Middle frontal gyrus (tissue), 1 donor: ENCODE measurements at regions not wholly inside any gene's neighbourhood (a gene's known extent, or its start where the extent isn't known, plus 50 kb on each side); places are given as distances from the start of the nearest gene placed in this dataset.

Source experiments
- DNase-seq: peaks from one replicate; pipeline ENCODE4 v3.0.0-alpha.2; 2015; ENCODE audit warnings: low spot score; ENCODE audit errors: extremely low spot score

DNA sequence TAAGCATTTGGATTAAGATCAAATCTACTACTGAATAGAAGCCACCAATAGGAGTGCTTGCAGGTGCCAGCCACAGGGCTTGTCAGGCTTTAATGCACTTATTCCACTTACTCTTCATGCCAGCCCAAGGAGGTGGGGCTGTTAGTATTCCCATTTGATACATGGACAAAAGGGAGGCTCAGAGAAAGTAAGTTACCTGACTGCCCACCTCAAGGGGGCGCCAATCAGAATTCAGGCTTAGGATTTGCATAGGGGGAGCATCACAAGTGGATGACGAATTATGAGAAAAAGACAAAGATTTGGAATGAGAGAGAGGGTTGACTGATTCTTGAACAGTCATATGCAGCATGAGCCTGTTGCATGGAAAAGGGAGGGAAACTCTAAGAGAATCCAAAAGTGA is 188.4 kb upstream of the TSHZ2 start:
- no peak for DNase-seq

DNA sequence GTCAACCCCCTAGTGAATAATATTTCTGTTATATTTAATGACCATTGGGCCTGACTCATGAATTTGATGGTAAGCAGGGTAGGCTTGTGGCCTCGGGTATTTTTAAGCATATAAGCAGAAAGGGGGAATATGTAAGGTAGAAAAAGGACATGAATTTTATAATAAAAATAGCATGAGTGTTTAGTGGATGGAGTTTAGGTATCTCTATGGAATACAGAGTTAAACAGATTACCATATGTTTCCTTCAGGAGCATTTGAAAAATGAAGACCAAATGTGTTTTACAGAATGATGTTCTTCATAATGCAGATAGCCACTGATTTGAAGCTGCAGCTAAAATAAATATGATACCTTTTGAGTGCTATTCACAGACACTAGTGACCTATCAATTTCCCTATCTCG is 191.7 kb upstream of the TSHZ2 start:
- no peak for DNase-seq

DNA sequence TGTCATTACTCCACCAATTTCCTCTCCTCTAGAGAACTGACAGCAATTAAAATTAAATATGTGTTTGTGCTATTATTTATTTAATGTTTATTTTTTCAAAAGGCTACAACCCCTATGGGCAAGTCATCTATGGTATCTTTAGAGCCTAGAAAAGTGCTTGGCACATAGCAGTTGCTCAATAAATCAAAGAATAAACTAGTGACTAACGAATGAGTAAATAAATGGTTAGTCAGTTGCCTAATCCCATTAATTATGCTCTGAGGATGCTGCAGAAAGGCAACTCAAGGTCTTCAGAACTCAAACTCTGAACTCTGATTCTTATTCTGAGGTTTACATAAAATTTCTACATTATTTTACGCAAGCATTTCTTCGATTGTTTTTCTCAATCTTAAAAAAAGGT is 193.0 kb upstream of the TSHZ2 start:
- no peak for DNase-seq

DNA sequence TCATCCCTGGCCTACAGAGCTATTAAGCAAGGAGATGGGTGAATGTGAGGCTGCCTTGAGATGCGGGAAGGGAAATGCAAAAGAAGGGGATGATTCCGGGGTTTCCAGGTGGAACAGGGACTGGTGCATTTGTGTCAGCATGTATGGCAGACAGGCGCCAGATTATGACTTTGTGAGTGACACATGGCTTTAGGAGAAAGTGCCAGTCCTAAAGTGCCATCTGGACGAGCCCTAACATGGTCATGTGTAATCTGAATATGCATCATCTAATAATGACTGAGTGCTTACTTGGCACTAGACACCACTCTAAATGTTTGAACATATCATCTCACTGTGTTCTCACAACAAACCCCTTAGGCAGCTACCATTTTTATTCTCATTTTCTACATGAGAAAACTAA is 195.0 kb upstream of the TSHZ2 start:
- DNase-seq, result no peak

DNA sequence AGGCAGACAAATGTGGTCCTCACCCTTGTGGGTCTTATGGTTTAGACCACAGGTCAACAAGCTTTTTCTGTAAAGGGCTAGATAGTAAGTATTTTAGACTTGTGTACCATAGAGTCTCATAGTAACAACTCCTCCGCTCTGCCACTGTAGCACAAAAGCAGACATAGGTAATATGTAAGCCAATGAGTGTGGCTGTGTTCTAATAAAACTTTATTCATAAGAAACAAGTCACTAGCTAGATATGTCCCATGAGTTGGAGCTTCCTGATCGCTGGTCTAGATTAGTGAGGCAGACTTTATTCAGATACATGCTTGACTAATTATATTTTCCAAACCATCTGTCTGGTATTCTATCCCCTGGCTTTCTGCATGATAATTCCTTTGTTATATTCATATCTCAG is 196.4 kb upstream of the TSHZ2 start:
- DNase-seq, result no peak

DNA sequence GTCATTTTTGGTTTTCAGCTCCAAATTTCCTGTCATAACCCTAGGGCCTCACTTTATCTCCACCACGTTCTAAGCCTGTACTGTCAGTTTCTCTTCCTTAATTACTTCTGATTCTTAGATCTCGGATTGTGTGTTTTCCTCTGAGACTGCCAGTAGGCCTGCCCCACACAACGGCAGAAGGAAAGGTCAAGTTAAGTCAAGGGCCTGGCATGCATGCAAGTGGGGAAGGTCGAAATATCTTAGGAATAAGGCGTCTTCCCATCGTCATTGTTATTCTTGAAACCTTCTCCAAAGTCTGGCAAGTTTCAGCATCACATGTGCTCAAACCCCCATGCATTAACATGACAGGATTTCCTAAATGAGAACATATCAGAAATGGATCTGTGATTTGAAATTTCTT is 203.5 kb upstream of the TSHZ2 start:
- DNase-seq, result no peak

DNA sequence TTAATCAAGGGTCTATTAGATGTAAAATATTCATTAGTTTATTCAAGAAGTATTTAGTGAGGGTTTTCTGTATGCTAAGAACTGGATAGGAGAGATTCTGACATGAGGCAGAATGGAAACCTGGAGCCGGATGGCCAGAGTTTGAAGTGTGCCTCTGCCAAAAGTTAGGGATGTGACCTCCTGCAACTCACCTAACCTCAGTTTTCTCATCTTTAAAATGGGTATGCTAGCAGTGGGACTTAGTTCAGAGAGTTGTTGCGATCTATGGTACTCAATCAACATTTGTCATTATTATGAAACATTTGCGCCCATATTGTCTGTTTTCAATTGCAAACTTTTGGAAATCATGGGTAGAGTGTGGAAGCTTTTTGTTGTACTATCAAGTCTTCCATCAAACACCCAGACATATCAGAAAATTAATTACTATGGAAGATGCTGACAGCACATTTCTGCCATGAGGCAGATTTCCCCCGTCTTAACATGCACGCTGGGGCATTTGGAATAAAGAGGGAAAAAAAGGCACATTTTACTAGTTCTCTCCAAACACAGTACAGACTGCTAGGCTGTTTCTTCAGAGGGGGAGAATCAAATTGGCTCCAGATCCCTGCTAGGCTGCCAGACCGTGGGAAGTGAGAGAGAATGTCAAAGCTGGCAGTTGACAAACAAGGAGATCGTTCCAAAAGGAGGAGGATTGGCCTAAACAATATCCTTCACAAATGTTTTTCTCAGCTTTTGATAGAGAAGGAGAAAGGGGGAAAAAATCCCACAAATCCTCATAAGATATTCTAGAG is 205.3 kb upstream of the TSHZ2 start:
- DNase-seq, result no peak

DNA sequence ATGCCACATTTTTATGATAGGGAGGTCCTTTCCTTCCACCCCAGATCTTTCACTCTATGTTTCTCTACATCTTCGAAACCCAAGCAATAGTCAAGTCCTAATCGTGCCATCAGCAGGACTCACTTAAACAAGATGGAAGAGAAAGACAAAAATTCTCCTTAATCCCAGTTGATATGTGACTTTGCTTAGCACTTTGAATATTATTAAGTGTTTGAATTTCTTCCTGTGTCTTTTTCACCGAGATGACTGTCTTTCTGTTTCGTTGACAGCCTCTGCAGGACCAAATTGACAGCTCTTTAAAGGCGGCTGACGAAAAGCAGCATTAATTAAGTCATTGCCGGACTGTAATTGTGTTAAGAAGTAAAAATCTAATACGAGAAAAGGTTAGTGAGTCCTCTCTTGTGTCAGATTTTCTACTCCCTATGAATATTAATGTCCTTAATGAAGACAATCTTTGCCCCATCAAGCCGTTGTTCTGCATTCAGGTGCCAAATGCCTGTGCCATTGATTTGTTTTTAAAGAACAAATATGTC is 208.8 kb upstream of the TSHZ2 start:
- no peak for DNase-seq

DNA sequence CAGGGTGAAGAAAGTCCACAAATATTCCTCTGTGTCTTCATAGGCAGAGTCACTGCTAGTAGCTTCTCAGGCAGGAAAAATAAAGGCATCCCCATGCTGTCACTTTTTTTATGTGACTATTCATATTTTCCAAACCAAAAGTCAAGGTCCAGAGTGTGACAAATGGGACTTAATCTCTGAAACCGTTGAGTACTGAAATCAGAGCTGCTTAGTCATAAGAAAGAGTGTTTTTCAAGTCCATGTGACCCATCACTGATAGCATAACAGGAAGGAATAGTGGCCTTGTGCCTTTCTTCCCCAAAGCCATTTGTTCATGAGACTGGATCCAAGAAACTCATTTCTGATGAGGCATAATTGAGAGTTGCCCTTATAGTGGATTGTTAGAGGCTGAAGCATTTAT is 210.3 kb upstream of the TSHZ2 start:
- no peak for DNase-seq

DNA sequence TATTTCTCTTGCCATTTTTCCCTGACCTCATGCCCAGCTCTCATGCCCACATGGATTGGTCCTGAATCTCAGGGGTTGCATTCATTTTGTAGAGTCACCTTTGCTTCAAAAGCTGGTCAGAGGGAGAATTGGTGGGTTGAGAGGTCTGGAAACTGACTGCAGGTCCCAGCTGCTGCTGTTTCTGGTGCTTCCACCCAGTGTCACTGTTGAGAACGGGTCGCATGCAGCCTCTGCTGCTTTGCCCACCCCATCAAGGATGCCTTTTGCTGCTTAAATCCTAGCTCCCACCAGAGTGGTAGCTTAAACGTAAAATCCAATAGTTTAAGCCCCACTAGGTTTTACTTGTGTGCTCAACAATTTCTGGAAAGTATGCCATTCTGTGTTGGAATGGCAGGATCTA is 211.4 kb upstream of the TSHZ2 start:
- DNase-seq, result no peak

DNA sequence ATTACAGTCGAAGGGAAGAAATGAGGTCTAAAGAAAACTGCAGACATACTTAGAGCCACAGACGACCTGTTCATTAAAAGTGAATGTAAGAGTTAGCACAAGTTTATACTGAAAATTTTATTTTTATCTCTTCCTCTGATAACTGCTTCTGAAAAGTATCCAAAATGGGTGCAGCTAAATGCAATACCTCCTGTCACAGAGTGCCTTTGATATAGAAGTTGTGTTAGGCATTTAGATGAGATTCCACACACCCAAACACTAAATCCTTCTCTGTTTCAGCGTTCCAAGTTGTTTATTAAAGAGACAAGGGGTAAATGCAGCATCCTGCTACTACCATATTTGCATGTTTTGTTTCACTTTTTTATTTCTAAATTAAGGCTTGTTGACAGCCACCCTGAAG is 214.7 kb upstream of the TSHZ2 start:
- DNase-seq, result no peak

DNA sequence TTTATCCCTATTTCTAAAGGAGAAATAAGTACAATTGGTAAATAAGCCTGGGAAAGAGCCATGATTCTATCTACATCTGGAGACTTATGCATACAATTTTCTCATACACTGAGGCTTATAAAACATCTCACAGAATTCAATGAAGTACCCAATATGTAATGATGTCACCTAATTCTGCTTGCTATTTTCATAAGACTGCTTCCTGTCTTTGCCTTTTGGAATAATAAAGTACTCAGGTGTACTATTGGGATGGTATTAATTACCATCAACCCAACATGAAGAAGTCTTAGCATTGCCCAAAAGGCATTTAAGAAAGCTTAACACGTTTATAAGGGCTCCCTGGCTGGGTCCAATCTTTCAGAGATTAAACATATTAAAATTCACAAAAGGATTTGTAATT is 216.4 kb upstream of the TSHZ2 start:
- DNase-seq, result no peak

DNA sequence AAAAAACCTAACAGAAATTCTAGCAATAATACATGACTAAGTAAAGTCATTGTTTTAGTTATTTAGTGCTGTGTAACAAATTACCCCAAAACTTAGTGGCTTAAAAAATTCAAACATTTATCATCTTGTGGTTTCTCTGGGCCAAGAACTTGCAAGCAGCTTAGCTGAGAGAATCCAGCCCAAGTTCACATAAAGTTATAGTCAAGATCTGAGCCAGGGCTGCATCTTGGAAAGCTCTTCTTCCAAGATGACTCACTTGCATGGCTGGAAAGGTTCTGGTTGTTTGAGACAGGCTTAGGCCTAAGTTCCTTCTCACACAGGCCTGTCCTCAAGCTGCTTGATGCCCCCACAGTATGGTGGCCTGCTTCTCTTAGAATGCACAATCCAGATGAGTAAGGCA is 217.8 kb upstream of the TSHZ2 start:
- DNase-seq, result no peak

DNA sequence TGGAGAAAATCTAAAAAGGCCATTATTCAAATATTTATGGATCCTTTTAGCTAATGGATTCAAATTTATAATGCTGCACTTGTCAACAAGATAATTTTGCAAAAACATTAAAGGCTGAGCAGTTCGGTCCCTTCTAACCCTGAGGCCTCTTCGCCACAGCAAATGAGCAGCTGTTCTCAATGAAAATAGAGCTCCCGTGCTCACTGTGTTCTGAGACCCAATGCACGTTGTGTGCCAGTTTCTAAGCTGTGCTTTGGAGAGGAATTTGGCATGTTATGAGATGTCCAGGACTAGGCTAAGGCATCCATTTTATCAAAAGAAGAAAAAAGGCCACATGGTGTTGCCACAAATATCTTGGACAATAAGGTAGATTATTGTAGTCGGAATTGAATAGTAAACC is 220.1 kb upstream of the TSHZ2 start:
- no peak for DNase-seq

DNA sequence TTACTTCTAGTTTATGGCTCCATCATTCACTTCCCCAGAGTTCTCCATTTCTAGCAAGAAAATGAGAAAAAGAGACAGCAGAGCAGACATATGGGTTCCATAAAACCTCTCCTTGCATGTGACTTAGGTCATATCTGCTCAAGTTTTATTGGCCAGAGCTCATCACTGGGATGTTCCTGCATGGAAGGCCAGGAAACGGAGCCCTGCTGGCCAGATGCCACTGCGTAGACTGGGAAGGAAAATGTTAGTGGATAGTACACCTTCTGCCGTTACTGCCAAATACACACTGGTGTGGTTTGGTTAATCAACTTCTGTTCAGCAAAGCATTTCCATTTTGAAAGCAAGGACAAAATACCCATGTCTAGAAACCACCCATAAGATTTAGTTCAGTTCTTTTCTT is 220.6 kb upstream of the TSHZ2 start:
- DNase-seq, result no peak

DNA sequence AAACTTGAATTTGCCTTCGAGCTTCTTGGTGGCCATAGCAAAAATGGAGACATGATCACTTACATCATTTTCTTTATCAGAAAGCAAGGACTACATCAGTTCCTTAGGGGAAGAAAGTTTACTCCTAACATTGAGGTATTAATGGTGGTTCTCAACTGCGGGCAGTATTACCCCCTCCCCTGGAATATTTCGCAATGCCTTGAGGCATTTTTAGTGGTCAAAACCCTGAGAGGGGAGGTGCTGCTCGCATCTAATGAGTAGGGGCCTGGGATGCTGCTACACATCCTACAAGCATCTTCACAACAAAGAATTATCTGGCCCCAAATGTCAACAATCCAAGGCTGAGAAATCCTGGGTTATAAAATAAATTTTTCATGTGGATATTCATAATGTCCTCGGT is 222.2 kb upstream of the TSHZ2 start:
- DNase-seq, result no peak

DNA sequence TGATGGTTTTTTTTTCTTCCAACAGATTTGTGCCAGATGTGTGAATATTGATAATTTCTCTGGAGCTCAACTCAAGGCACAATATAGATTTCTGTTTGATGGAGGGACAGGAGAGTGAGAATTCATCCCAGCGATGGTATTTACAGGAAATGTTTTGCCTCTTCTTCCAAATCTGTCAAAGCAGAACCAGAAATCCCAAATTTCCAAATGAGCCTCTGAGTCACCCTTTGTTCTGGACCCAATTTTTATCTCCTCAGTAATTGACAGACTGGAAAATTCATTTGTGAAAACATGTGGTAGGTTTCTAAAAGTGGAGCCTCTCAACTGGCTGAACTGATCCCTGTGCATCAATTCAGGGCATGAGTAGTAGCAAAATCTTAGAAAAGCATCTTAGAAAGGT is 223.2 kb upstream of the TSHZ2 start:
- no peak for DNase-seq

DNA sequence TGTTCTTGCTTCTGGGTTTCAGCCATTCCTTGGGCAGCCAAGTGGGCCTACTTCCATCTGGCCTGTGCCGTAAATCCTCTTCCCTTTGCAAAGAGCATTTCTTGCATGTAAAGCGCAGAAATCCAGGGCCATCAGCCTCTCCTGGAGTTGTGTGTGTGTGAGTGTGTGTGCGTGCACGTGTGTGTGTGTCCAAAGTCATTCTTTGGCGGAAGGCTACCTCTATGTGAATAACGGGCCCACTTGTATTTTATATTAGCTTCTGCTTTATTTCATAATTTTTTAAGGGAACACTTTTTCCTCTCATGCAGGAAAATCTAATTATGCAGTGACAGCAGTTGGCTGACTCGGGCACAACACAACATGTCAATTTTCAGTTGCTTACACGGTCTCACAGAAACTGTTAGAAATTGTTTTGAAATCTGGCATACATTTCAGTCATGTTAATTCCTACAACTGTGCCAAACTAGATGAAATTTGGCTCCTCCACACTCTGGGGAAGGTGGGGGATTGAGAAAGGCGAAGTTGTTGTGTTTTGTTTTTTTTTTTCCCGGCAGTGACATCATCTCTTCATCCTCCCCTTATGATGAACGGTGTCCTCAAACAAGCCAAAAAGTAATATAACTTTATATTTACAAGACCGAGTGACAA is 223.7 kb upstream of the TSHZ2 start:
- no peak for DNase-seq

DNA sequence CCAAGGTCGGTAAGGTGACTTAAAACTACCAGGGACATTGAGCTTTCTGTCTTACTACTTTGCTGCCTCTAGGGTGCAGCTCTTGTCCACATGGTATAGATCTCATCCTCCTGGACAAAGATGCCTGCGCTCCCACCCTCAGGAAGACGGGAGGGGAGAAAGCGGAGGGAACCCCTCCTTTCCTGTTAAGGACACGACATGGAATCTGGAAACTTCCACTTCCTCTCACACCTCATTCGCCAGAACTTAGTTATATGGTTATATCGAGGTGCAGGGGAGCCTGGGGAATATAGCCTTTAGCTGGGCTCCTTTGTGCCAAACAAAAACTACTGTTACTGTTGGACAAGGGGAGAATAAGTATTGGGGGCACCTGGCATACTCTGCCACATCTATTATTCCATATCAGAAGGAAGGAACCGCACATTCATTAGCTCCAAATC is 224.3 kb upstream of the TSHZ2 start:
- DNase-seq, result no peak

DNA sequence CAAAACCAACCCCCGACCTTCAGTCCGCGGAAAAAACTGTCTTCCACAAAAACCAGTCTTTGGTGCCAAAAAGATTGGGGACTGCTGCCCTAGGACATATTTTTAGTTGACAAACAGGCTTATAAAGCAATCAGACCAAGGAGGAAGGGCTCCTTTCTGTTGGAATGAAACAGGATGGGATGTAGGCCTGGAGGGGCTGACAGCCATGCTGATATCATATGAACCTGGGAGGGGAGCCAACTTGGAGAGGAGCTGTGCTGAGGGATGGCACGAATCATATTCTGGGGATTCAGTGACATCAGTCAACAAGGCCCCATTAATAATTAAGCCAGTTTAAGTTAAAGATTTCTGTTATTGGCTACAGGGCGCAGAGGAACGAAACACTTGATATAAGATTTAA is 225.4 kb upstream of the TSHZ2 start:
- no peak for DNase-seq

DNA sequence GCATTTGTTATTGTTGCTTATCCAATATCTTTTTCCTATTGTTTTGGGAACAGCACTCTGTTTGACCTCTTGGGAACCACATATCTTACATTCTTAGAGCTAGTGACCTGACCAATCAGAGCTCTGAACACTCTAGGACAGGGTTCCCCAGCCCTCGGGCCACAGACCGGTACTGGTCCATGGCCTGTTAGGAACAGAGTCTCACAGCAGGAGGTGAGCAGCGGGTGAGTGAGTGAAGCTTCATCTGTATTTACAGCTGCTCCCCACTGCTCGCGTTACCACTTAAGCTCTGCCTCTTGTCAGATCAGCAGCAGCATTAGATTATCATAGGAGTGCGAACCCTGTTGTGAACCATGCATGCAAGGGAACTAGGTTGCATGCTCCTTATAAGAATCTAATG is 226.0 kb upstream of the TSHZ2 start:
- DNase-seq, result no peak

DNA sequence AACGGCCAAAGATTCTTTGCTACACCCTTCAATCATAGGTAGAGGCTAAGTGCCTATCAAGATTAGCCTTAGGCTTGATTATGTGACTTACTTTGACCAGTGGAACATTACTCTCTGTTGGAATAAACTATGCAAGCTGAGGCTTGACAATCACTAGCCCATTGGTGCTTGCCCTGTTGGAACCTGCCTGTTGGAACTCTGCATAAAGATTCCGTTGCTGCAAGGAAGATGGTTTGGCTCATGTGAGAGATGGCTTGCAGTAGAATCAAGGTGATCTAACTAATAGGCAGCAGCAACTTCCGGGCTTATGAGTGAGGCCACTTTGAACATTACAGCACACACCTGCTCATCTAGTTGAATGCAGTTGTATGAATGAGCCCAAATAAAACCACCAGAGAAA is 227.7 kb upstream of the TSHZ2 start:
- DNase-seq, result no peak

DNA sequence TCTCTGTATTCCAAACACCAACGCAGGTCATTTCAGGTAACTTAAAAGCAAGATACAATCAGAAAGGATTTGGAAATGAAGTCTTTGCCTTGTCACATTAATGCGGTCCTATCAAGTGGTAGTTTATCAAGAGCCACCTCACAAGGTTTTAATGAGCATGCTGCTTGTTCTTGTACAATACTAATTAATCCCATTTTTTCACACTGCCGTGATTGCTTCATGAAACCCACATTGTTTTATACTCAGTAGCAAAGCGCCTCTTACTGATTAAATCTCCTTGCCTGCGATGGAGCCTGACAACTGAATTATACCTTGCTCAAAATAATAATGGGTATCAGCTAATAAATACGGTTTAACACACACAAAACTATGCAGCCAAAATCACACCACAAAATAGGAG is 234.1 kb upstream of the TSHZ2 start:
- no peak for DNase-seq
